ENCODE measurements at regions not wholly inside any gene's neighbourhood (a gene's known extent, or its start where the extent isn't known, plus 50 kb on each side); places are given as distances from the start of the nearest gene placed in this dataset.

DNA sequence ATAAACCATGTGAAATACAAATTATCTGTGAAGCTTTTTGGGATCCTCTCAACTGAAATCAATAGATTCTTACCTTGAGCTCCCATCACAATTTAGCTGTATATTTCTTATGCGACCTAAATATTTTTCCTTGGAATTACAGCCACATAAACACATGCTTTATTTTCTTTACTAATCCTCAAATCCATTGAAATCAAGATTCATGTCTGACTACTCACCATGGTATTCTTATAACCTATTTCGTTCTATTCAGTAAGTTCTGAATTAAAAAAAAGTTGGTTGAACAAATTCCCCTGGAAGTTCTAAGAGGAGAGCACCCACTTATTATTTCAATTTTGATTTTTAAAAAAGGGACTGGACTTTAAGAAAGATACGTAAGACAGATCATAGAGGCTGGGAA lies 292.1 kb upstream of the ATP2B1 start:
- TF ChIP-seq POLR2A (IDR thresholded peaks at IDR 0.05; ENCODE audit: low read depth, low read length) = no peak
- TF ChIP-seq POLR2AphosphoS5 (IDR thresholded peaks at IDR 0.05; ENCODE audit: low read depth, low read length) = no peak
- no peak for TF ChIP-seq TAF1 (IDR thresholded peaks at IDR 0.05; ENCODE audit: borderline replicate concordance, low read depth, low read length)
